HCT116 (cell line): ENCODE measurements at regions not wholly inside any gene's neighbourhood (a gene's known extent, or its start where the extent isn't known, plus 50 kb on each side); places are given as distances from the start of the nearest gene placed in this dataset.

ENCODE experiments used
- EZH2 ChIP-seq: fragments of 200-600 bp; sonication (generic); IDR thresholded peaks from 2 replicates; pipeline ENCODE4 v1.6.1; 2017; ENCODE audit warnings: antibody characterized with exemption, mixed run types
- JUND ChIP-seq: IDR thresholded peaks from 2 replicates; pipeline ENCODE4 v1.6.1; 2012
- POLR2A ChIP-seq: IDR thresholded peaks from 2 replicates; pipeline ENCODE4 v1.7.0; 2011; ENCODE audit warnings: borderline replicate concordance; ENCODE audit not compliant: insufficient read depth, insufficient read length; ENCODE audit errors: extremely low read depth
- SIN3A ChIP-seq: IDR thresholded peaks from 2 replicates; pipeline ENCODE4 v1.6.1; 2012; ENCODE audit warnings: low read depth
- SP1 ChIP-seq: IDR thresholded peaks from 2 replicates; pipeline ENCODE4 v1.6.1; 2012; ENCODE audit warnings: low read depth
- TCF7L2 ChIP-seq: IDR thresholded peaks from 2 replicates; pipeline ENCODE4 v1.7.0; 2011; ENCODE audit warnings: borderline replicate concordance, inconsistent platforms; ENCODE audit not compliant: insufficient read depth, insufficient read length; ENCODE audit errors: extremely low read depth
- ZFX ChIP-seq: fragments of 450-650 bp; IDR thresholded peaks from 2 replicates; pipeline ENCODE4 v1.6.1; 2017
- TF ChIP-seq, protein P1 (sequence below), 3 experiments: fragments of 200-600 bp in 1 of 3; sonication (generic) in 1 of 3; IDR thresholded peaks in 2 of 3; conservative IDR thresholded peaks in 1 of 3; 2 replicates each; pipeline ENCODE4 v1.5.1; 2012 to 2017; ENCODE audit warnings: low read depth in 2 of 3, low read length in 2 of 3, antibody characterized with exemption in 1 of 3, borderline replicate concordance in 1 of 3, control low read depth in 1 of 3, mild to moderate bottlenecking in 1 of 3, mixed read lengths in 1 of 3, mixed run types in 1 of 3, moderate library complexity in 1 of 3; ENCODE audit not compliant: insufficient read depth in 1 of 3
- TF ChIP-seq, protein P2 (sequence below): IDR thresholded peaks from 2 replicates; pipeline ENCODE4 v1.6.1; 2012; ENCODE audit warnings: low read depth
- TF ChIP-seq, protein P3 (sequence below): IDR thresholded peaks from 2 replicates; pipeline ENCODE4 v1.6.1; 2011; ENCODE audit warnings: mild to moderate bottlenecking, low read length, moderate library complexity; ENCODE audit not compliant: insufficient replicate concordance; ENCODE audit errors: extremely low read depth

DNA sequence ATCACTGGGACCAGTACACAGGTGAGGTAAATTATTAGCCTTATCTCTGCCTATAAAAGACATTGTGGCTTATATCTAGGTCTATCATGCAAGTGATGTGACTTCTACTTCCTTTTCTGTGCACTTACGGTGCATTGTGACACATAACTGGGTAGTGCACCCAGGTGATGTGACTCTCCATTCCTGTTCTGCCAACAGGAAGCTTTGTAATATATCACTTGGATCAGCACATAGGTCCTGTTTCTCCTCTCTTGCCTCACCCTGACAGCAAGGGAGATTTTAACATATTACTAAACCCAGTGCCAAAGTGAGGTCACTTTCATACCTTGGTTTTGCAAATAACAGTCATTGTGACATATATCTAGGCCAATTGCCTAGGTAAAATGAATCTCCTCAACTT, 1129.7 kb upstream of the AMELY start:
- TF ChIP-seq POLR2A = no peak
- no peak for TF ChIP-seq SIN3A
- TF ChIP-seq, protein P1, sequence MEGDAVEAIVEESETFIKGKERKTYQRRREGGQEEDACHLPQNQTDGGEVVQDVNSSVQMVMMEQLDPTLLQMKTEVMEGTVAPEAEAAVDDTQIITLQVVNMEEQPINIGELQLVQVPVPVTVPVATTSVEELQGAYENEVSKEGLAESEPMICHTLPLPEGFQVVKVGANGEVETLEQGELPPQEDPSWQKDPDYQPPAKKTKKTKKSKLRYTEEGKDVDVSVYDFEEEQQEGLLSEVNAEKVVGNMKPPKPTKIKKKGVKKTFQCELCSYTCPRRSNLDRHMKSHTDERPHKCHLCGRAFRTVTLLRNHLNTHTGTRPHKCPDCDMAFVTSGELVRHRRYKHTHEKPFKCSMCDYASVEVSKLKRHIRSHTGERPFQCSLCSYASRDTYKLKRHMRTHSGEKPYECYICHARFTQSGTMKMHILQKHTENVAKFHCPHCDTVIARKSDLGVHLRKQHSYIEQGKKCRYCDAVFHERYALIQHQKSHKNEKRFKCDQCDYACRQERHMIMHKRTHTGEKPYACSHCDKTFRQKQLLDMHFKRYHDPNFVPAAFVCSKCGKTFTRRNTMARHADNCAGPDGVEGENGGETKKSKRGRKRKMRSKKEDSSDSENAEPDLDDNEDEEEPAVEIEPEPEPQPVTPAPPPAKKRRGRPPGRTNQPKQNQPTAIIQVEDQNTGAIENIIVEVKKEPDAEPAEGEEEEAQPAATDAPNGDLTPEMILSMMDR (IDR thresholded peaks at IDR 0.05 in 2 of 3, conservative IDR thresholded peaks at IDR 0.05 in 1 of 3; ENCODE audit: borderline replicate concordance in 1 of 3, insufficient read depth in 1 of 3, low read depth in 2 of 3, low read length in 2 of 3) = no peak
- no peak for TF ChIP-seq ZFX
- TF ChIP-seq, protein P2, sequence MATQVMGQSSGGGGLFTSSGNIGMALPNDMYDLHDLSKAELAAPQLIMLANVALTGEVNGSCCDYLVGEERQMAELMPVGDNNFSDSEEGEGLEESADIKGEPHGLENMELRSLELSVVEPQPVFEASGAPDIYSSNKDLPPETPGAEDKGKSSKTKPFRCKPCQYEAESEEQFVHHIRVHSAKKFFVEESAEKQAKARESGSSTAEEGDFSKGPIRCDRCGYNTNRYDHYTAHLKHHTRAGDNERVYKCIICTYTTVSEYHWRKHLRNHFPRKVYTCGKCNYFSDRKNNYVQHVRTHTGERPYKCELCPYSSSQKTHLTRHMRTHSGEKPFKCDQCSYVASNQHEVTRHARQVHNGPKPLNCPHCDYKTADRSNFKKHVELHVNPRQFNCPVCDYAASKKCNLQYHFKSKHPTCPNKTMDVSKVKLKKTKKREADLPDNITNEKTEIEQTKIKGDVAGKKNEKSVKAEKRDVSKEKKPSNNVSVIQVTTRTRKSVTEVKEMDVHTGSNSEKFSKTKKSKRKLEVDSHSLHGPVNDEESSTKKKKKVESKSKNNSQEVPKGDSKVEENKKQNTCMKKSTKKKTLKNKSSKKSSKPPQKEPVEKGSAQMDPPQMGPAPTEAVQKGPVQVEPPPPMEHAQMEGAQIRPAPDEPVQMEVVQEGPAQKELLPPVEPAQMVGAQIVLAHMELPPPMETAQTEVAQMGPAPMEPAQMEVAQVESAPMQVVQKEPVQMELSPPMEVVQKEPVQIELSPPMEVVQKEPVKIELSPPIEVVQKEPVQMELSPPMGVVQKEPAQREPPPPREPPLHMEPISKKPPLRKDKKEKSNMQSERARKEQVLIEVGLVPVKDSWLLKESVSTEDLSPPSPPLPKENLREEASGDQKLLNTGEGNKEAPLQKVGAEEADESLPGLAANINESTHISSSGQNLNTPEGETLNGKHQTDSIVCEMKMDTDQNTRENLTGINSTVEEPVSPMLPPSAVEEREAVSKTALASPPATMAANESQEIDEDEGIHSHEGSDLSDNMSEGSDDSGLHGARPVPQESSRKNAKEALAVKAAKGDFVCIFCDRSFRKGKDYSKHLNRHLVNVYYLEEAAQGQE = no peak
- no peak for TF ChIP-seq SP1
- no peak for TF ChIP-seq TCF7L2
- TF ChIP-seq, protein P3, sequence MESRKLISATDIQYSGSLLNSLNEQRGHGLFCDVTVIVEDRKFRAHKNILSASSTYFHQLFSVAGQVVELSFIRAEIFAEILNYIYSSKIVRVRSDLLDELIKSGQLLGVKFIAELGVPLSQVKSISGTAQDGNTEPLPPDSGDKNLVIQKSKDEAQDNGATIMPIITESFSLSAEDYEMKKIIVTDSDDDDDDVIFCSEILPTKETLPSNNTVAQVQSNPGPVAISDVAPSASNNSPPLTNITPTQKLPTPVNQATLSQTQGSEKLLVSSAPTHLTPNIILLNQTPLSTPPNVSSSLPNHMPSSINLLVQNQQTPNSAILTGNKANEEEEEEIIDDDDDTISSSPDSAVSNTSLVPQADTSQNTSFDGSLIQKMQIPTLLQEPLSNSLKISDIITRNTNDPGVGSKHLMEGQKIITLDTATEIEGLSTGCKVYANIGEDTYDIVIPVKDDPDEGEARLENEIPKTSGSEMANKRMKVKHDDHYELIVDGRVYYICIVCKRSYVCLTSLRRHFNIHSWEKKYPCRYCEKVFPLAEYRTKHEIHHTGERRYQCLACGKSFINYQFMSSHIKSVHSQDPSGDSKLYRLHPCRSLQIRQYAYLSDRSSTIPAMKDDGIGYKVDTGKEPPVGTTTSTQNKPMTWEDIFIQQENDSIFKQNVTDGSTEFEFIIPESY = no peak
- TF ChIP-seq EZH2 = no peak
- TF ChIP-seq JUND = no peak
